ENCODE measurements at regions not wholly inside any gene's neighbourhood (a gene's known extent, or its start where the extent isn't known, plus 50 kb on each side); places are given as distances from the start of the nearest gene placed in this dataset.
A peak's percentile ranks its signal among the peaks of the same experiment; 100 is the strongest.

GRCh38 chr22:27298332-27298731 lies 503.2 kb downstream of the MN1 start:
- Histone ChIP-seq H3K4me1 (no peaks in the 10 kb centered on the region), H3K36me3 (ENCODE audit: control insufficient read depth, insufficient read depth, low read length) (no peaks in the 10 kb centered on the region), H2AFZ (no peak overlapping the region), H3K27me3 (ENCODE audit: control insufficient read depth, insufficient read depth, low read length) (no peaks in the 10 kb centered on the region), H3K9ac (no peak overlapping the region), H3K27ac (no peak overlapping the region), H3K79me2 (no peaks in the 10 kb centered on the region), H3K9me3 (ENCODE audit: control insufficient read depth, low read length) (no peaks in the 10 kb centered on the region), H3K4me3 (ENCODE audit: low read depth, low read length) (no peak overlapping the region), H3K4me2 (ENCODE audit: low read length) (no peak overlapping the region)
- no peak for TF ChIP-seq CTCF (IDR thresholded peaks at IDR 0.05)

GRCh38 chr22:27298742-27299141 lies 502.8 kb downstream of the MN1 start:
- H3K79me2 ChIP-seq = no peaks in the 10 kb centered on the region
- no peak overlapping the region for H2AFZ ChIP-seq
- H3K4me3 ChIP-seq (ENCODE audit: low read depth, low read length) = no peak overlapping the region
- H3K9me3 ChIP-seq (ENCODE audit: control insufficient read depth, low read length) = no peaks in the 10 kb centered on the region
- no peaks in the 10 kb centered on the region for H3K36me3 ChIP-seq (ENCODE audit: control insufficient read depth, insufficient read depth, low read length)
- no peaks in the 10 kb centered on the region for H3K27me3 ChIP-seq (ENCODE audit: control insufficient read depth, insufficient read depth, low read length)
- no peak overlapping the region for H3K4me2 ChIP-seq (ENCODE audit: low read length)
- no peaks in the 10 kb centered on the region for H3K4me1 ChIP-seq
- no peak overlapping the region for H3K9ac ChIP-seq
- TF ChIP-seq CTCF (IDR thresholded peaks at IDR 0.05) = no peak
- no peak overlapping the region for H3K27ac ChIP-seq

GRCh38 chr22:27299181-27300085 lies 502.1 kb downstream of the MN1 start:
- Histone ChIP-seq H3K79me2 (no peaks in the 10 kb centered on the region), H3K9ac (no peak overlapping the region), H3K36me3 (ENCODE audit: control insufficient read depth, insufficient read depth, low read length) (no peaks in the 10 kb centered on the region), H3K4me1 (no peaks in the 10 kb centered on the region), H3K27ac (no peak overlapping the region), H3K4me2 (ENCODE audit: low read length) (peak overlapping the region; percentile 8), H3K27me3 (ENCODE audit: control insufficient read depth, insufficient read depth, low read length) (no peaks in the 10 kb centered on the region), H3K4me3 (ENCODE audit: low read depth, low read length) (no peak overlapping the region), H3K9me3 (ENCODE audit: control insufficient read depth, low read length) (no peaks in the 10 kb centered on the region), H2AFZ (peak overlapping the region; percentile 50)
- no peak for TF ChIP-seq CTCF (IDR thresholded peaks at IDR 0.05)

- TF ChIP-seq CTCF (IDR thresholded peaks at IDR 0.05) = no peak
- no peak overlapping the region for H3K4me2 ChIP-seq (ENCODE audit: low read length)
- no peak overlapping the region for H3K4me3 ChIP-seq (ENCODE audit: low read depth, low read length)
- H3K9me3 ChIP-seq (ENCODE audit: control insufficient read depth, low read length) = no peaks in the 10 kb centered on the region
- no peak overlapping the region for H3K27ac ChIP-seq
- no peak overlapping the region for H3K9ac ChIP-seq
- no peaks in the 10 kb centered on the region for H3K27me3 ChIP-seq (ENCODE audit: control insufficient read depth, insufficient read depth, low read length)
- H3K4me1 ChIP-seq = no peaks in the 10 kb centered on the region
- H3K79me2 ChIP-seq = no peaks in the 10 kb centered on the region
- H2AFZ ChIP-seq = no peak overlapping the region
- H3K36me3 ChIP-seq (ENCODE audit: control insufficient read depth, insufficient read depth, low read length) = no peaks in the 10 kb centered on the region
Observed at GRCh38 chr22:27300536-27301285, 500.8 kb downstream of the MN1 start.
